ENCODE measurements at regions not wholly inside any gene's neighbourhood (a gene's known extent, or its start where the extent isn't known, plus 50 kb on each side); places are given as distances from the start of the nearest gene placed in this dataset.

- Histone ChIP-seq H3F3A (ENCODE audit: low read depth) (no peaks in the 10 kb centered on the region), H3K27me3 (no peaks in the 10 kb centered on the region), H2AFZ (replicated peaks) (no peak overlapping the region), H3K4me2 (no peak overlapping the region), H4K20me1 (ENCODE audit: low read depth) (no peaks in the 10 kb centered on the region), H3K36me3 (no peaks in the 10 kb centered on the region), H3K27ac (no peak overlapping the region), H3K9ac (no peak overlapping the region), H3K4me1 (no peaks in the 10 kb centered on the region), H3K4me3 (no peak overlapping the region), H3K79me2 (ENCODE audit: low read depth) (no peaks in the 10 kb centered on the region), H3K9me3 (ENCODE audit: low read depth) (no peaks in the 10 kb centered on the region)
- peaks cover 8% of the 10 kb centered on the region for H3K4me1 Mint-ChIP-seq
- DNase-seq (ENCODE audit: low spot score): no peak
- no peak overlapping the region for H3K4me3 Mint-ChIP-seq
- H3K9me3 Mint-ChIP-seq: peaks cover 21% of the 10 kb centered on the region
- peaks cover 3% of the 10 kb centered on the region for H3K36me3 Mint-ChIP-seq
- no peak overlapping the region for H3K27ac Mint-ChIP-seq
- H3K27me3 Mint-ChIP-seq (ENCODE audit: insufficient read depth, low read depth): peaks cover 3% of the 10 kb centered on the region
- TF ChIP-seq CTCF (IDR thresholded peaks at IDR 0.05) (no peak), EZH2 (IDR thresholded peaks at IDR 0.05) (no peak), EZH2phosphoT487 (IDR thresholded peaks at IDR 0.05) (no peak)
Measured at GRCh38 chr6:98759459-98759858, 74.9 kb upstream of the POU3F2 start.

GRCh38 chr6:98764373-98764911 is 69.9 kb upstream of the POU3F2 start:
- H3K9me3 ChIP-seq (ENCODE audit: low read depth): no peaks in the 10 kb centered on the region
- H3K9me3 Mint-ChIP-seq: peaks cover 21% of the 10 kb centered on the region
- H3K9ac ChIP-seq: no peak overlapping the region
- no peaks in the 10 kb centered on the region for H3K36me3 ChIP-seq
- TF ChIP-seq EZH2 (IDR thresholded peaks at IDR 0.05) (no peak), EZH2phosphoT487 (IDR thresholded peaks at IDR 0.05) (no peak), CTCF (IDR thresholded peaks at IDR 0.05) (no peak)
- H3K27me3 ChIP-seq: no peaks in the 10 kb centered on the region
- H3K27me3 Mint-ChIP-seq (ENCODE audit: insufficient read depth, low read depth): peaks cover 5% of the 10 kb centered on the region
- DNase-seq (ENCODE audit: low spot score): no peak
- H2AFZ ChIP-seq (replicated peaks): no peak overlapping the region
- H4K20me1 ChIP-seq (ENCODE audit: low read depth): no peaks in the 10 kb centered on the region
- H3K4me1 Mint-ChIP-seq: peaks cover 4% of the 10 kb centered on the region
- H3K4me1 ChIP-seq: no peaks in the 10 kb centered on the region
- H3F3A ChIP-seq (ENCODE audit: low read depth): no peaks in the 10 kb centered on the region
- H3K27ac ChIP-seq: no peak overlapping the region
- H3K4me3 ChIP-seq: no peak overlapping the region
- H3K27ac Mint-ChIP-seq: no peak overlapping the region
- no peak overlapping the region for H3K4me3 Mint-ChIP-seq
- H3K79me2 ChIP-seq (ENCODE audit: low read depth): no peaks in the 10 kb centered on the region
- H3K4me2 ChIP-seq: no peak overlapping the region
- peaks cover 4% of the 10 kb centered on the region for H3K36me3 Mint-ChIP-seq

- Mint-ChIP-seq H3K27ac (no peak overlapping the region), H3K4me3 (no peak overlapping the region), H3K36me3 (peaks cover 1% of the 10 kb centered on the region), H3K9me3 (no peaks in the 10 kb centered on the region), H3K4me1 (peaks cover 4% of the 10 kb centered on the region), H3K27me3 (ENCODE audit: insufficient read depth, low read depth) (peaks cover 4% of the 10 kb centered on the region)
- H3K36me3 ChIP-seq: no peaks in the 10 kb centered on the region
- H3K9ac ChIP-seq: no peak overlapping the region
- no peaks in the 10 kb centered on the region for H4K20me1 ChIP-seq (ENCODE audit: low read depth)
- no peaks in the 10 kb centered on the region for H3K79me2 ChIP-seq (ENCODE audit: low read depth)
- no peaks in the 10 kb centered on the region for H3K27me3 ChIP-seq
- no peaks in the 10 kb centered on the region for H3F3A ChIP-seq (ENCODE audit: low read depth)
- H3K4me1 ChIP-seq: no peaks in the 10 kb centered on the region
- peak; percentile 23 for DNase-seq (ENCODE audit: low spot score)
- no peaks in the 10 kb centered on the region for H3K9me3 ChIP-seq (ENCODE audit: low read depth)
- peak; percentile 34 for TF ChIP-seq CTCF (IDR thresholded peaks at IDR 0.05)
- TF ChIP-seq EZH2 (IDR thresholded peaks at IDR 0.05): no peak
- no peak for TF ChIP-seq EZH2phosphoT487 (IDR thresholded peaks at IDR 0.05)
- H3K27ac ChIP-seq: no peak overlapping the region
- H3K4me2 ChIP-seq: no peak overlapping the region
- no peak overlapping the region for H3K4me3 ChIP-seq
- no peak overlapping the region for H2AFZ ChIP-seq (replicated peaks)
Measured at GRCh38 chr6:98769546-98769945, 64.8 kb upstream of the POU3F2 start.

Measured in neural progenitor cell (in vitro differentiated cells).